K562 (cell line): ENCODE measurements at regions not wholly inside any gene's neighbourhood (a gene's known extent, or its start where the extent isn't known, plus 50 kb on each side); places are given as distances from the start of the nearest gene placed in this dataset.

Experiments used
- C11orf30 ChIP-seq: fragments of 450-650 bp; IDR thresholded peaks from 2 replicates; pipeline ENCODE4 v1.6.1; 2016; ENCODE audit warnings: low read depth, mild to moderate bottlenecking
- CTCF ChIP-seq, 3 experiments: IDR thresholded peaks in 2 of 3; conservative IDR thresholded peaks in 1 of 3; 2 replicates each; pipeline ENCODE4 v1.5.1; 2011 to 2012; ENCODE audit warnings: low read length in 3 of 3, mild to moderate bottlenecking in 3 of 3, control low read depth in 2 of 3, improper control_type of control experiment in 1 of 3, inconsistent platforms in 1 of 3, low read depth in 1 of 3, mixed read lengths in 1 of 3, moderate library complexity in 1 of 3; ENCODE audit not compliant: insufficient read depth in 2 of 3
- POLR2G ChIP-seq: fragments of 200-400 bp; formaldehyde crosslinking; IDR thresholded peaks from 2 replicates; pipeline ENCODE4 v1.6.1; 2017; ENCODE audit warnings: low read depth, mild to moderate bottlenecking, antibody characterized with exemption, low read length, moderate library complexity
- RBM34 ChIP-seq: fragments of 200-400 bp; formaldehyde crosslinking; IDR thresholded peaks from 2 replicates; pipeline ENCODE4 v1.6.1; 2018; ENCODE audit warnings: low read length, borderline replicate concordance; ENCODE audit not compliant: insufficient read depth
- REST ChIP-seq, 2 experiments: fragments of 450-650 bp; formaldehyde crosslinking in 1 of 2; IDR thresholded peaks; 2 replicates each; pipeline versions ENCODE4 v1.4.0 to v1.6.1; 2014 to 2020; ENCODE audit warnings: mild to moderate bottlenecking in 2 of 2, borderline replicate concordance in 1 of 2, low read depth in 1 of 2
- RNF2 ChIP-seq: sonication (generic); IDR thresholded peaks from 2 replicates; pipeline ENCODE4 v1.6.1; 2016
- SMARCA4 ChIP-seq: fragments of 450-650 bp; IDR thresholded peaks from 2 replicates; pipeline ENCODE4 v1.6.1; 2016
- ZSCAN29 ChIP-seq: fragments of 450-650 bp; IDR thresholded peaks from 2 replicates; pipeline ENCODE4 v1.6.1; 2017

GRCh38 chr6:168985705-168986104 is 267.9 kb downstream of the THBS2 start:
- TF ChIP-seq RBM34: no peak
- no peak for TF ChIP-seq C11orf30
- TF ChIP-seq POLR2G: no peak
- no peak for TF ChIP-seq REST (IDR thresholded peaks at IDR 0.05; ENCODE audit: borderline replicate concordance)
- TF ChIP-seq REST (CRISPR knock-in tag; IDR thresholded peaks at IDR 0.05; ENCODE audit: low read depth): no peak
- TF ChIP-seq SMARCA4: no peak
- no peak for TF ChIP-seq RNF2
- TF ChIP-seq ZSCAN29: no peak
- TF ChIP-seq CTCF (IDR thresholded peaks at IDR 0.05 in 2 of 3, conservative IDR thresholded peaks at IDR 0.05 in 1 of 3; ENCODE audit: insufficient read depth in 2 of 3, low read depth in 1 of 3, low read length in 3 of 3): no peak
